HCT116 (cell line): ENCODE measurements at regions not wholly inside any gene's neighbourhood (a gene's known extent, or its start where the extent isn't known, plus 50 kb on each side); places are given as distances from the start of the nearest gene placed in this dataset.

Source experiments
- ATAC-seq: fragments of 200-7000 bp; cut with Tn5 transposase; 2 replicates; pipeline ENCODE4 v1.9.1; 2020; ENCODE audit warnings: mild to moderate bottlenecking, moderate library complexity
- BruUV-seq: library from RNA; stranded (reverse); fragments of 400-500 nt; replicated peaks from 2 replicates; lab custom pipeline; 2021; lab: Mats Ljungman, UMichigan
- CTCF ChIA-PET: fragments of 300-600 bp; sonication (Branson Sonifier 250); formaldehyde crosslinking; loops from one replicate; lab custom pipeline; 2021; ENCODE audit warnings: antibody characterized with exemption; lab: Charles Lee
- POLR2A ChIA-PET: fragments of 300-600, 350-600 bp; sonication (Branson Sonifier 250); formaldehyde crosslinking; loops from one replicate; lab custom pipeline; 2021; ENCODE audit warnings: antibody characterized with exemption; lab: Charles Lee
- RAD21 ChIA-PET, 2 experiments: fragments of 300-600 bp; sonication (Branson Sonifier 250); formaldehyde crosslinking; loops; one replicate each; lab custom pipeline; 2023; ENCODE audit warnings: low total read pairs in 2 of 2; ENCODE audit not compliant: uncharacterized antibody in 2 of 2, unreplicated experiment in 2 of 2, low non-redundant PET in 1 of 2; lab: Charles Lee
- DNase-seq: peaks from one replicate; pipeline ENCODE4 v3.0.0-alpha.2; 2010; ENCODE audit warnings: low read depth, low spot score
- H2AFZ ChIP-seq: fragments of 200-600 bp; shearing (Covaris generic), sonication (generic); 2 replicates; pipeline ENCODE4 v1.6.1; 2017; ENCODE audit warnings: low read depth, mixed run types, mixed read lengths, antibody characterized with exemption, low read length; ENCODE audit not compliant: poor library complexity, severe bottlenecking
- H3K27ac ChIP-seq: 2 replicates; pipeline ENCODE4 v1.5.1; 2012; ENCODE audit warnings: low read depth, low read length
- H3K27me3 ChIP-seq: fragments of 200-600 bp; sonication (generic); 2 replicates; pipeline ENCODE4 v1.6.1; 2016; ENCODE audit warnings: mixed run types, low read length, mixed read lengths; ENCODE audit not compliant: insufficient read depth
- H3K36me3 ChIP-seq, 2 experiments: fragments of 200-500 bp in 1 of 2; fragments of 200-600 bp in 1 of 2; sonication (Bioruptor generic) in 1 of 2; sonication (generic) in 1 of 2; 2 replicates each; pipeline versions ENCODE4 v1.5.1 to v1.6.1; 2014 to 2016; ENCODE audit warnings: low read length in 2 of 2, inconsistent platforms in 1 of 2, mixed read lengths in 1 of 2, mixed run types in 1 of 2; ENCODE audit not compliant: insufficient read depth in 2 of 2, control insufficient read depth in 1 of 2
- H3K4me1 ChIP-seq, 2 experiments: fragments of 200-600 bp in 1 of 2; sonication (generic) in 1 of 2; 2 replicates each; pipeline versions ENCODE4 v1.5.1 to v1.6.1; 2012 to 2017; ENCODE audit warnings: low read length in 2 of 2, inconsistent platforms in 1 of 2, mild to moderate bottlenecking in 1 of 2, mixed read lengths in 1 of 2, mixed run types in 1 of 2, moderate library complexity in 1 of 2; ENCODE audit not compliant: insufficient read depth in 2 of 2, control insufficient read depth in 1 of 2
- H3K4me2 ChIP-seq: fragments of 200-600 bp; sonication (generic); 2 replicates; pipeline ENCODE4 v1.6.1; 2017; ENCODE audit warnings: mixed run types, low read length, mixed read lengths
- H3K4me3 ChIP-seq, 2 experiments: fragments of 200-600 bp in 1 of 2; sonication (generic) in 1 of 2; replicated peaks in 1 of 2; 2 replicates each; pipeline ENCODE4 v1.5.1; 2011 to 2016; ENCODE audit warnings: low read length in 2 of 2, control low read depth in 1 of 2, low read depth in 1 of 2, mild to moderate bottlenecking in 1 of 2, mixed read lengths in 1 of 2, mixed run types in 1 of 2
- H3K79me2 ChIP-seq: fragments of 200-600 bp; sonication (generic); 2 replicates; pipeline ENCODE4 v1.6.1; 2017; ENCODE audit warnings: mild to moderate bottlenecking, mixed run types, low read length, moderate library complexity, mixed read lengths; ENCODE audit not compliant: insufficient read depth
- H3K9ac ChIP-seq: fragments of 200-600 bp; sonication (generic); 2 replicates; pipeline ENCODE4 v1.6.1; 2016; ENCODE audit warnings: low read length, mixed read lengths
- H3K9me2 ChIP-seq: fragments of 200-600 bp; sonication (generic), shearing (Covaris generic); 2 replicates; pipeline ENCODE4 v1.6.1; 2017; ENCODE audit warnings: mixed run types, mild to moderate bottlenecking, moderate library complexity; ENCODE audit not compliant: insufficient read depth
- H3K9me3 ChIP-seq, 2 experiments: fragments of 200-500 bp in 1 of 2; fragments of 200-600 bp in 1 of 2; sonication (Bioruptor generic) in 1 of 2; sonication (generic) in 1 of 2; 2 replicates each; pipeline ENCODE4 v1.6.1; 2014 to 2017; ENCODE audit warnings: low read length in 2 of 2, mixed read lengths in 2 of 2, inconsistent platforms in 1 of 2, low read depth in 1 of 2, mild to moderate bottlenecking in 1 of 2, mixed run types in 1 of 2, moderate library complexity in 1 of 2; ENCODE audit not compliant: control insufficient read depth in 1 of 2, insufficient read depth in 1 of 2
- H4K20me1 ChIP-seq: fragments of 200-600 bp; sonication (generic), shearing (Covaris generic); 2 replicates; pipeline ENCODE4 v1.6.1; 2017; ENCODE audit warnings: mixed run types, mild to moderate bottlenecking, moderate library complexity; ENCODE audit not compliant: insufficient read depth
- CBX3 ChIP-seq: IDR thresholded peaks from 2 replicates; pipeline ENCODE4 v1.6.1; 2012; ENCODE audit warnings: low read depth
- CEBPB ChIP-seq: IDR thresholded peaks from 2 replicates; pipeline ENCODE4 v1.6.1; 2012; ENCODE audit warnings: low read depth
- CTCF ChIP-seq, 3 experiments: fragments of 200-600 bp in 1 of 3; sonication (generic) in 1 of 3; IDR thresholded peaks in 2 of 3; conservative IDR thresholded peaks in 1 of 3; 2 replicates each; pipeline ENCODE4 v1.5.1; 2012 to 2017; ENCODE audit warnings: low read depth in 2 of 3, low read length in 2 of 3, antibody characterized with exemption in 1 of 3, borderline replicate concordance in 1 of 3, control low read depth in 1 of 3, mild to moderate bottlenecking in 1 of 3, mixed read lengths in 1 of 3, mixed run types in 1 of 3, moderate library complexity in 1 of 3; ENCODE audit not compliant: insufficient read depth in 1 of 3
- FOSL1 ChIP-seq: IDR thresholded peaks from 2 replicates; pipeline ENCODE4 v1.6.1; 2012; ENCODE audit warnings: low read depth
- JUND ChIP-seq: IDR thresholded peaks from 2 replicates; pipeline ENCODE4 v1.6.1; 2012
- POLR2A ChIP-seq: IDR thresholded peaks from 2 replicates; pipeline ENCODE4 v1.7.0; 2011; ENCODE audit warnings: borderline replicate concordance; ENCODE audit not compliant: insufficient read depth, insufficient read length; ENCODE audit errors: extremely low read depth
- RAD21 ChIP-seq: IDR thresholded peaks from 2 replicates; pipeline ENCODE4 v1.6.1; 2012; ENCODE audit warnings: low read depth, mild to moderate bottlenecking
- REST ChIP-seq: IDR thresholded peaks from 2 replicates; pipeline ENCODE4 v1.6.1; 2012; ENCODE audit warnings: low read depth
- SIN3A ChIP-seq: IDR thresholded peaks from 2 replicates; pipeline ENCODE4 v1.6.1; 2012; ENCODE audit warnings: low read depth
- SP1 ChIP-seq: IDR thresholded peaks from 2 replicates; pipeline ENCODE4 v1.6.1; 2012; ENCODE audit warnings: low read depth
- SRF ChIP-seq: IDR thresholded peaks from 2 replicates; pipeline ENCODE4 v1.6.1; 2012; ENCODE audit warnings: low read depth
- YY1 ChIP-seq: IDR thresholded peaks from 2 replicates; pipeline ENCODE4 v1.6.1; 2011; ENCODE audit warnings: low read length, low read depth, moderate library complexity, mild to moderate bottlenecking; ENCODE audit not compliant: insufficient replicate concordance; ENCODE audit errors: extremely low read depth
- ZBTB33 ChIP-seq: IDR thresholded peaks from 2 replicates; pipeline ENCODE4 v1.6.1; 2011; ENCODE audit warnings: mild to moderate bottlenecking, low read length, moderate library complexity; ENCODE audit not compliant: insufficient replicate concordance; ENCODE audit errors: extremely low read depth
- ZFX ChIP-seq: fragments of 450-650 bp; IDR thresholded peaks from 2 replicates; pipeline ENCODE4 v1.6.1; 2017
- ZNF274 ChIP-seq: fragments of 200-500 bp; sonication (Bioruptor generic); IDR thresholded peaks from 2 replicates; pipeline ENCODE4 v1.6.1; 2014; ENCODE audit warnings: mild to moderate bottlenecking, low read depth, low read length, inconsistent platforms
- intact Hi-C: fragments of 100-400 bp; cut with micrococcal nuclease; formaldehyde crosslinking; loops from 2 replicates; pipeline ENCODE4 v1.10.0; 2022

GRCh38 chr15:69782139-69782658, 315.5 kb downstream of the TLE3 start:
- Histone ChIP-seq H4K20me1 (no peaks in the 10 kb centered on the region), H3K9me2 (no peaks in the 10 kb centered on the region; the same call in 1 of the 2 replicates), H3K9ac (no peak overlapping the region), H2AFZ (no peak overlapping the region), H3K9me3 (no peaks in the 10 kb centered on the region), H3K4me2 (no peak overlapping the region), H3K36me3 (no peaks in the 10 kb centered on the region), H3K27ac (no peak overlapping the region), H3K4me3 (no peak overlapping the region), H3K27me3 (no peaks in the 10 kb centered on the region), H3K4me1 (peaks cover 0 to 11% of the 10 kb centered on the region in 2 experiments; a peak in 2 of 4 replicates), H3K79me2 (no peaks in the 10 kb centered on the region)
- BruUV-seq: no TSS peak
- intact Hi-C loops: no loop called here
- ChIA-PET POLR2A (no interaction called here), RAD21 (no interaction called here)
- no peak for ATAC-seq
- no peak for DNase-seq
- TF ChIP-seq ZFX (no peak), CBX3 (no peak), POLR2A (no peak), ZBTB33 (no peak), FOSL1 (no peak), ZNF274 (no peak), RAD21 (no peak), SRF (no peak), SP1 (no peak), JUND (no peak), YY1 (no peak), CTCF (IDR thresholded peaks at IDR 0.05 in 2 of 3, conservative IDR thresholded peaks at IDR 0.05 in 1 of 3; ENCODE audit: borderline replicate concordance in 1 of 3, insufficient read depth in 1 of 3, low read depth in 2 of 3, low read length in 2 of 3) (no peak), REST (no peak), SIN3A (no peak), CEBPB (no peak)
- TF ChIP-seq, all 23 proteins: peak for 0
- CTCF ChIA-PET: no interaction called here
